ENCODE measurements at regions not wholly inside any gene's neighbourhood (a gene's known extent, or its start where the extent isn't known, plus 50 kb on each side); places are given as distances from the start of the nearest gene placed in this dataset.

GRCh38 chr3:73681198-73681597 is 56.5 kb upstream of the PDZRN3 start:
- H3K36me3 ChIP-seq (replicated peaks) = no peaks in the 10 kb centered on the region
- in situ Hi-C loops (cut with HindIII; ENCODE audit: low pct_ligation_motif_present, low sequenced_read_pairs) = no loop called here
- no peak for TF ChIP-seq CTCF (IDR thresholded peaks at IDR 0.05; ENCODE audit: low read depth, low read length, missing control alignments)
- H3K4me3 ChIP-seq (ENCODE audit: low read depth, low read length) = no peak overlapping the region
- no peaks in the 10 kb centered on the region for H3K27me3 ChIP-seq (replicated peaks)
- H3K27ac ChIP-seq = no peak overlapping the region
- no peak for DNase-seq

DNA sequence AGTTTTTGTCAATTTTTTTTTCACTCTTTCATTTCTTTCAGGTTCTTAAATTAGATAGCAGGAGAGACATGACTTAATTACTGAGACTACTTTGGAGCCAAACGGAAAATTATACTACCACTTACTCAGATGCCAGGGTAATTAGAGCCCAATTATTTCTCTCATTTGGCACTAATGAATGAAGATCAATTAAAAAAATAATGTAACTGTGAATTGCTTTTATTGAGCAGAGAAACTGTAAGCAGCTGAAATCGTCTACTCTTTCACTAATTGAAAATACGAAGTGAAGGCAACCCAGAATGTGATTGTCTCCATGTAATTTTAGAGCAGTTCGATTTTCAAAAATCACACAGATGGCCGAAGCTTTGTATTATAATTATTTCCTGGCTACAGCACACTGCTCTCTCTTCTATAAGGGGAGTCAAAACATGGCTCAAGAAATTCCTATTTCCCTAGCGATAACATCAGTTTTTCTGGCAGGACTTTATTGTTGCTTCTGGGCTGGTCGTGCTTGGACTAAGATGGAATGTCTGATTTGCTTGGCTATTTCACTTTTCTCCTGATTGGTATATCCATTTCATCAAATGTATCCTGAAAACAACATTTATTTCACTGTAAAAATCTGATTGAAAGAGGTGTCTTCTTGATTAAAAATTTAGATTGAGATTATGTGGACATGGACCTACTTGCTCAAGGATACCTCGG is 55.8 kb upstream of the PDZRN3 start:
- Histone ChIP-seq H3K27me3 (replicated peaks) (no peaks in the 10 kb centered on the region), H3K4me3 (ENCODE audit: low read depth, low read length) (no peak overlapping the region), H3K27ac (no peak overlapping the region), H3K36me3 (replicated peaks) (no peaks in the 10 kb centered on the region)
- DNase-seq = no peak
- in situ Hi-C loops (cut with HindIII; ENCODE audit: low pct_ligation_motif_present, low sequenced_read_pairs) = no loop called here
- TF ChIP-seq CTCF (IDR thresholded peaks at IDR 0.05; ENCODE audit: low read depth, low read length, missing control alignments) = no peak

- H3K27me3 ChIP-seq (replicated peaks) = no peaks in the 10 kb centered on the region
Observed at GRCh38 chr3:73677336-73678024, 52.7 kb upstream of the PDZRN3 start.

More at GRCh38 chr3:73677336-73678024, 52.7 kb upstream of the PDZRN3 start:
- Histone ChIP-seq H3K27ac (no peak overlapping the region), H3K4me3 (ENCODE audit: low read depth, low read length) (no peak overlapping the region), H3K36me3 (replicated peaks) (no peaks in the 10 kb centered on the region)
- in situ Hi-C loops (cut with HindIII; ENCODE audit: low pct_ligation_motif_present, low sequenced_read_pairs) = no loop called here
- no peak for TF ChIP-seq CTCF (IDR thresholded peaks at IDR 0.05; ENCODE audit: low read depth, low read length, missing control alignments)
- no peak for DNase-seq

Measured in brain microvascular endothelial cell (primary cell).